ENCODE measurements at regions not wholly inside any gene's neighbourhood (a gene's known extent, or its start where the extent isn't known, plus 50 kb on each side); places are given as distances from the start of the nearest gene placed in this dataset.

DNA sequence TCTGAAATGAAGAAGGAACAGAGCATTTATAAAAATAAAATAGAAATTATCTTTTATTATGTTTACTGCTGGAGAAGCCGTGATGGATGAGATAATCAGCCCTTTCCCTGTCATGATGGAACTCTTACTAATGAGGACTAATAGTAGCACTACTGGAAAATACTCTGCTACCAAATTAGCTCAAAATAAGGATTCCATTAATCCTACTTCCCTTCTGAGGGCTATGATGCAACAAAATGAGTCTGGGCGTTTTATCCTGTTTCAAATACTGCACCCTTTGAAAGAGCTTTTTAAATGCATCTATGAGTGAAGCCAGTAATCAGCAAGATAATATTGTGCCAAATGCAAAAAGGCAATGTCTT, 59.3 kb upstream of the CARMIL1 start:
- Histone ChIP-seq H3K4me3 (ENCODE audit: low read length) (no peak overlapping the region), H3K36me3 (ENCODE audit: control insufficient read depth, insufficient read depth, low read length) (no peaks in the 10 kb centered on the region), H3K9ac (ENCODE audit: extremely low read depth, low read length, poor library complexity, severe bottlenecking) (no peak overlapping the region), H3K27me3 (ENCODE audit: control insufficient read depth, insufficient read depth, low read length, poor library complexity, severe bottlenecking) (no peaks in the 10 kb centered on the region), H3K9me3 (ENCODE audit: control insufficient read depth, low read length) (no peaks in the 10 kb centered on the region), H3K4me1 (ENCODE audit: control insufficient read depth, insufficient read depth, low read length) (no peaks in the 10 kb centered on the region), H3K27ac (ENCODE audit: low read depth, low read length) (no peak overlapping the region)
- H3K27me3 Mint-ChIP-seq (ENCODE audit: insufficient read depth): no peaks in the 10 kb centered on the region
- TF ChIP-seq, protein P1, sequence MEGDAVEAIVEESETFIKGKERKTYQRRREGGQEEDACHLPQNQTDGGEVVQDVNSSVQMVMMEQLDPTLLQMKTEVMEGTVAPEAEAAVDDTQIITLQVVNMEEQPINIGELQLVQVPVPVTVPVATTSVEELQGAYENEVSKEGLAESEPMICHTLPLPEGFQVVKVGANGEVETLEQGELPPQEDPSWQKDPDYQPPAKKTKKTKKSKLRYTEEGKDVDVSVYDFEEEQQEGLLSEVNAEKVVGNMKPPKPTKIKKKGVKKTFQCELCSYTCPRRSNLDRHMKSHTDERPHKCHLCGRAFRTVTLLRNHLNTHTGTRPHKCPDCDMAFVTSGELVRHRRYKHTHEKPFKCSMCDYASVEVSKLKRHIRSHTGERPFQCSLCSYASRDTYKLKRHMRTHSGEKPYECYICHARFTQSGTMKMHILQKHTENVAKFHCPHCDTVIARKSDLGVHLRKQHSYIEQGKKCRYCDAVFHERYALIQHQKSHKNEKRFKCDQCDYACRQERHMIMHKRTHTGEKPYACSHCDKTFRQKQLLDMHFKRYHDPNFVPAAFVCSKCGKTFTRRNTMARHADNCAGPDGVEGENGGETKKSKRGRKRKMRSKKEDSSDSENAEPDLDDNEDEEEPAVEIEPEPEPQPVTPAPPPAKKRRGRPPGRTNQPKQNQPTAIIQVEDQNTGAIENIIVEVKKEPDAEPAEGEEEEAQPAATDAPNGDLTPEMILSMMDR (conservative IDR thresholded peaks at IDR 0.05): no peak
- H3K27ac Mint-ChIP-seq: no peak overlapping the region
- H3K36me3 Mint-ChIP-seq (ENCODE audit: low read depth): no peaks in the 10 kb centered on the region
- WGBS, 2 experiments (ENCODE audit: insufficient coverage in 1 of 2, insufficient read length in 1 of 2): 80 to 87% methylated on average over 1 to 2 of the region's 2 CpGs
- no peak overlapping the region for H3K4me3 Mint-ChIP-seq
- no peak for DNase-seq
- no peaks in the 10 kb centered on the region for H3K4me1 Mint-ChIP-seq
- H3K9me3 Mint-ChIP-seq: no peaks in the 10 kb centered on the region

DNA sequence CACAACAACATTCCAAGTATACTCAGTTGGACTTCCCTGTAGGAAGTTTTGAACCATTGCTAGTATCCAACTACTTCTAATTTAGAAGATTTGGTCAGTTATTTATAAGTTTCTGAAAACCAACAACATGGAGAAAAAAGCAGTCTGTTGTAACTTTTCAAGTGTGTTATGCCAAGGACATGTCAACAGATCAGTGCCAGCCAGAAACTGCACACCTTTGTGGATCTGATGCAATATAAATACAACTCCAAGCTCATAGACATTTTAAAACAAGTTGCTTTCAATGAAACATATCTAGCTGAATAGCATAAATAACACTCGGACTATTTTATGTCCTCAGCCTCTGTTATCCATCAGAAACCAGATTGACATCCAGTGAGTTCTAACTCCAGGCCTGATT, 58.3 kb upstream of the CARMIL1 start:
- Histone ChIP-seq H3K36me3 (ENCODE audit: control insufficient read depth, insufficient read depth, low read length) (no peaks in the 10 kb centered on the region), H3K9ac (ENCODE audit: extremely low read depth, low read length, poor library complexity, severe bottlenecking) (no peak overlapping the region), H3K9me3 (ENCODE audit: control insufficient read depth, low read length) (no peaks in the 10 kb centered on the region), H3K27ac (ENCODE audit: low read depth, low read length) (no peak overlapping the region), H3K27me3 (ENCODE audit: control insufficient read depth, insufficient read depth, low read length, poor library complexity, severe bottlenecking) (no peaks in the 10 kb centered on the region), H3K4me3 (ENCODE audit: low read length) (no peak overlapping the region), H3K4me1 (ENCODE audit: control insufficient read depth, insufficient read depth, low read length) (no peaks in the 10 kb centered on the region)
- DNase-seq: no peak
- Mint-ChIP-seq H3K27me3 (ENCODE audit: insufficient read depth) (no peaks in the 10 kb centered on the region), H3K9me3 (no peaks in the 10 kb centered on the region), H3K36me3 (ENCODE audit: low read depth) (no peaks in the 10 kb centered on the region), H3K4me3 (no peak overlapping the region), H3K27ac (no peak overlapping the region), H3K4me1 (no peaks in the 10 kb centered on the region)
- 84 to 100% methylated on average over 1 of the region's 1 CpG for WGBS, 2 experiments (ENCODE audit: insufficient coverage in 1 of 2, insufficient read length in 1 of 2)
- TF ChIP-seq, protein P1 (conservative IDR thresholded peaks at IDR 0.05): no peak

DNA sequence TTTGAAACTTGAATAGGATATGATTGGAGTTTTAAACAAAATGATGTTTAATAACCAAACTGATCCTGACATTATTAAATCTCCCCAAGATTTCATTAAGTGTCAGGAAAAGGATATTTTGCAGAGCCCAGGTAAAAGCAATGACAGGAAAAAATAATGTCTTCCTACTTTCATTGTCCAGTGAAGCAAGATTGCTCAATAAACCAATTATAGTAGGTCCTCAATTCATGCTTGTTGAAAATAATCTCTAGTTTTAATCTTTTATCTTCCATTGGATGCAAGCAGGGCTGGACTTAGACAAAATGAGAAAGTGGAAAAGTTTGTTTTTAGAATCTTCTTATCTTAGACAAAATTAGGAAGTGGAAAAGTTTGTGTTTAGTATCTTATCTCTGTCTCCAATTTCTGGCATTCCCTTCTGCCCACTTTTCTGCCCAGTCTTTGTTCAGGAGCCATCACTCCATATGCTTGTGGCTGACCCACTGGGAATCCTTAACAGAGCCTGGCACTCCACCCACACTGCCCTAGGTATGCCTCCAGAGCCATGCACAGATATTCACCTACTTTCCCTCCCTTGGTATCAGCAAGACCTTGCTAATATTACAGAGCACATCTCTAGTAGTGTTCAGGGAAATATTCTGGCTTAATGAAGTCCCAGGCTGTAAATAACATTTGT, 57.0 kb upstream of the CARMIL1 start:
- H3K9me3 ChIP-seq (ENCODE audit: control insufficient read depth, low read length): no peaks in the 10 kb centered on the region
- H3K27me3 ChIP-seq (ENCODE audit: control insufficient read depth, insufficient read depth, low read length, poor library complexity, severe bottlenecking): no peaks in the 10 kb centered on the region
- no peak overlapping the region for H3K4me3 ChIP-seq (ENCODE audit: low read length)
- Mint-ChIP-seq H3K4me3 (no peak overlapping the region), H3K9me3 (no peaks in the 10 kb centered on the region), H3K36me3 (ENCODE audit: low read depth) (no peaks in the 10 kb centered on the region), H3K27me3 (ENCODE audit: insufficient read depth) (no peaks in the 10 kb centered on the region), H3K4me1 (no peaks in the 10 kb centered on the region), H3K27ac (no peak overlapping the region)
- H3K27ac ChIP-seq (ENCODE audit: low read depth, low read length): no peak overlapping the region
- no peak for DNase-seq
- TF ChIP-seq, protein P1 (conservative IDR thresholded peaks at IDR 0.05): no peak
- no peak overlapping the region for H3K9ac ChIP-seq (ENCODE audit: extremely low read depth, low read length, poor library complexity, severe bottlenecking)
- H3K4me1 ChIP-seq (ENCODE audit: control insufficient read depth, insufficient read depth, low read length): no peaks in the 10 kb centered on the region
- H3K36me3 ChIP-seq (ENCODE audit: control insufficient read depth, insufficient read depth, low read length): no peaks in the 10 kb centered on the region
